ENCODE measurements at regions not wholly inside any gene's neighbourhood (a gene's known extent, or its start where the extent isn't known, plus 50 kb on each side); places are given as distances from the start of the nearest gene placed in this dataset.
A peak's percentile ranks its signal among the peaks of the same experiment; 100 is the strongest.

DNA sequence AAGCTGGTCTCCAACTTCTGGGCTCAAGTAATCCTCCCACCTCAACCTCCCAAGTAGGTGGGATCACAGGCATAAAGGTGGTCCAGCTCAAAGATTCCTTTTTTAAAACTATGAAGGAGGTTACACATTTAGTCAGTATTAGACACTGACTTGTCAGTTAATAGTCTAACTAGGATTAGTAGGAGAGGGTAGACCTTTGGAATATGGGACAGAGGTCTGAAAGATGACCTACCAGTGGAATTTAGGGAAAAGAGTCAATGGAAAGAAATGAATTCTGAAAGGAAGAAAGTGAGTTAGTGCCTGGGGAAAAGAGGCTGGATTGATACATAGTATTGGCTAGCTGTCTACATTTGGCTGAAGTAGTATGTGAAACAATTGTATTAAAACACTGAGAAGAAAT lies 220.7 kb downstream of the MZT1 start:
- DNase-seq (ENCODE audit: low read depth in 2 of 2), result no peak
- Histone ChIP-seq H3K9ac (ENCODE audit: insufficient read depth, low read length) (no peak overlapping the region), H3K27me3 (ENCODE audit: control insufficient read depth, insufficient read depth, low read length) (no peaks in the 10 kb centered on the region), H3K79me2 (ENCODE audit: control insufficient read depth, insufficient read depth, low read length) (no peaks in the 10 kb centered on the region), H4K20me1 (ENCODE audit: control insufficient read depth, extremely low read depth, insufficient read depth, low read length) (no peaks in the 10 kb centered on the region), H3K27ac (ENCODE audit: insufficient read depth, low read length) (no peak overlapping the region), H3K9me3 (ENCODE audit: control insufficient read depth, insufficient read depth, low read depth, low read length) (no peaks in the 10 kb centered on the region), H3K4me1 (ENCODE audit: control insufficient read depth, extremely low read depth, insufficient read depth, low read length) (no peaks in the 10 kb centered on the region), H3K4me3 (replicated peaks in 1 of 4; ENCODE audit: control extremely low read depth in 1 of 4, insufficient read depth in 1 of 4, low read depth in 3 of 4, low read length in 4 of 4) (no peak overlapping the region), H3K4me2 (ENCODE audit: extremely low read depth, insufficient read depth, low read length) (no peak overlapping the region), H3K36me3 (ENCODE audit: control insufficient read depth, insufficient read depth, low read length) (no peaks in the 10 kb centered on the region), H2AFZ (ENCODE audit: low read length) (no peak overlapping the region)
- TF ChIP-seq, protein P1, sequence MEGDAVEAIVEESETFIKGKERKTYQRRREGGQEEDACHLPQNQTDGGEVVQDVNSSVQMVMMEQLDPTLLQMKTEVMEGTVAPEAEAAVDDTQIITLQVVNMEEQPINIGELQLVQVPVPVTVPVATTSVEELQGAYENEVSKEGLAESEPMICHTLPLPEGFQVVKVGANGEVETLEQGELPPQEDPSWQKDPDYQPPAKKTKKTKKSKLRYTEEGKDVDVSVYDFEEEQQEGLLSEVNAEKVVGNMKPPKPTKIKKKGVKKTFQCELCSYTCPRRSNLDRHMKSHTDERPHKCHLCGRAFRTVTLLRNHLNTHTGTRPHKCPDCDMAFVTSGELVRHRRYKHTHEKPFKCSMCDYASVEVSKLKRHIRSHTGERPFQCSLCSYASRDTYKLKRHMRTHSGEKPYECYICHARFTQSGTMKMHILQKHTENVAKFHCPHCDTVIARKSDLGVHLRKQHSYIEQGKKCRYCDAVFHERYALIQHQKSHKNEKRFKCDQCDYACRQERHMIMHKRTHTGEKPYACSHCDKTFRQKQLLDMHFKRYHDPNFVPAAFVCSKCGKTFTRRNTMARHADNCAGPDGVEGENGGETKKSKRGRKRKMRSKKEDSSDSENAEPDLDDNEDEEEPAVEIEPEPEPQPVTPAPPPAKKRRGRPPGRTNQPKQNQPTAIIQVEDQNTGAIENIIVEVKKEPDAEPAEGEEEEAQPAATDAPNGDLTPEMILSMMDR (conservative IDR thresholded peaks at IDR 0.05 in 1 of 2, IDR thresholded peaks at IDR 0.05 in 1 of 2; ENCODE audit: low read depth in 1 of 2, low read length in 2 of 2), result no peak
- no peak for TF ChIP-seq EZH2 (IDR thresholded peaks at IDR 0.05; ENCODE audit: low read length, missing control alignments)

DNA sequence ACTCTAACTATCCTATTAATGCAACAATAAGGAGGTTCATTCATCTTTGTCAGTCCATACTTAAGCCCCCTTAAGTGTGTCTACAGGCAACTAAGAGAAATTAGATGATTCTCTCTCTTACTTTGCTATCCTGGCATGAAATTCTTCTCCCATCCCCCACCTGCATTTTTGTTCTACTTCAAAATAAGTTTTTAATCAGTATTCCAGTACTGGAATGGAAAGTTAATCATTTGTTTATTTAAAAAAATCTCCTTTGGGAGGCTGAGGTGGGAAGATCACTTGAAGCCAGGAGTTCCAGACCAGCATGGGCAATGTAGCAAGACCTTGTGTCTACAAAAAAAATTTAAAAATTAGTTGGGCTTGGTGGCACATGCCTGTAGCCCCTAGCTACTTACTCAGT lies 222.1 kb downstream of the MZT1 start:
- no peak overlapping the region for H3K9ac ChIP-seq (ENCODE audit: insufficient read depth, low read length)
- TF ChIP-seq, protein P1 (conservative IDR thresholded peaks at IDR 0.05 in 1 of 2, IDR thresholded peaks at IDR 0.05 in 1 of 2; ENCODE audit: low read depth in 1 of 2, low read length in 2 of 2), result no peak
- TF ChIP-seq EZH2 (IDR thresholded peaks at IDR 0.05; ENCODE audit: low read length, missing control alignments), result no peak
- no peak overlapping the region for H3K4me3 ChIP-seq (replicated peaks in 1 of 4; ENCODE audit: control extremely low read depth in 1 of 4, insufficient read depth in 1 of 4, low read depth in 3 of 4, low read length in 4 of 4)
- no peaks in the 10 kb centered on the region for H3K79me2 ChIP-seq (ENCODE audit: control insufficient read depth, insufficient read depth, low read length)
- H3K4me2 ChIP-seq (ENCODE audit: extremely low read depth, insufficient read depth, low read length), result no peak overlapping the region
- H4K20me1 ChIP-seq (ENCODE audit: control insufficient read depth, extremely low read depth, insufficient read depth, low read length), result no peaks in the 10 kb centered on the region
- peak in 1 of 2 donors; percentile 24 for DNase-seq (ENCODE audit: low read depth in 2 of 2)
- no peaks in the 10 kb centered on the region for H3K4me1 ChIP-seq (ENCODE audit: control insufficient read depth, extremely low read depth, insufficient read depth, low read length)
- no peak overlapping the region for H3K27ac ChIP-seq (ENCODE audit: insufficient read depth, low read length)
- H2AFZ ChIP-seq (ENCODE audit: low read length), result no peak overlapping the region
- H3K9me3 ChIP-seq (ENCODE audit: control insufficient read depth, insufficient read depth, low read depth, low read length), result no peaks in the 10 kb centered on the region
- H3K27me3 ChIP-seq (ENCODE audit: control insufficient read depth, insufficient read depth, low read length), result no peaks in the 10 kb centered on the region
- no peaks in the 10 kb centered on the region for H3K36me3 ChIP-seq (ENCODE audit: control insufficient read depth, insufficient read depth, low read length)

DNA sequence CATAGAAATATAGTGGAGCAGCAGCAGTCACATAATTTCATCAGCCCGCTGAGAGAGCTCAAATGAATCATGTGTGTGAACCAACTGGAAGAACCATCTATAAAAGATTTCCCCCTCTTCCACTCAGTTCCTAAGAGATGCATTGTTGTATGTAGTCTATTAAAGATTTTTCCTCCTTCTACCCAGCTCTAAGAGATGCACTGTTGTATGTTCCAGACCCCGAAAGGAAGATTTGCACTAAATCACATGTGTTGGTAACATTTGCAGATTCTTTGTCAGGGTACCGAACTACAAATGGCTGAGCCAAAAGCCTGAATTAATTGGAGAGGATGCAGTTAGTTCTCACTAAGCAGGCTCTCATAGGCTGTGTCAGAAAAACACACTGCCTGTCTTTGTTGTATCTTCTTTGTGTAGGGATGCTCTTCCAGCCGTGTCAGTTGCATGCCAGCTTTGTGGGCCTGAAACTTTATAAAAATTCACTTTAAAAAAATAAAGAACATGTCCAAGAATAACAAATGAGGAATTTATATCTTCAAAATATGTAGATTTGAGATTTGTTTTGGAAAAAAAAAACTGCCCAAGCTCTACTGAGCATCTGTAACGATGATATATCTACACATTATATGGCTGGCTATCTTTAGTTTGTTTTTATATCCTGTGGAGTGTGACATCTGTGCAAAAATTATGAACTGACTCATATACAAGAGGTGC lies 223.1 kb downstream of the MZT1 start:
- H3K4me1 ChIP-seq (ENCODE audit: control insufficient read depth, extremely low read depth, insufficient read depth, low read length), result no peaks in the 10 kb centered on the region
- no peak overlapping the region for H3K4me2 ChIP-seq (ENCODE audit: extremely low read depth, insufficient read depth, low read length)
- no peak overlapping the region for H3K27ac ChIP-seq (ENCODE audit: insufficient read depth, low read length)
- H3K9ac ChIP-seq (ENCODE audit: insufficient read depth, low read length), result no peak overlapping the region
- no peaks in the 10 kb centered on the region for H3K27me3 ChIP-seq (ENCODE audit: control insufficient read depth, insufficient read depth, low read length)
- no peak for TF ChIP-seq EZH2 (IDR thresholded peaks at IDR 0.05; ENCODE audit: low read length, missing control alignments)
- TF ChIP-seq, protein P1 (conservative IDR thresholded peaks at IDR 0.05 in 1 of 2, IDR thresholded peaks at IDR 0.05 in 1 of 2; ENCODE audit: low read depth in 1 of 2, low read length in 2 of 2), result no peak
- no peaks in the 10 kb centered on the region for H3K79me2 ChIP-seq (ENCODE audit: control insufficient read depth, insufficient read depth, low read length)
- no peaks in the 10 kb centered on the region for H4K20me1 ChIP-seq (ENCODE audit: control insufficient read depth, extremely low read depth, insufficient read depth, low read length)
- H3K36me3 ChIP-seq (ENCODE audit: control insufficient read depth, insufficient read depth, low read length), result no peaks in the 10 kb centered on the region
- peak; percentile 43 to 85 for DNase-seq (ENCODE audit: low read depth in 2 of 2)
- no peak overlapping the region for H2AFZ ChIP-seq (ENCODE audit: low read length)
- no peaks in the 10 kb centered on the region for H3K9me3 ChIP-seq (ENCODE audit: control insufficient read depth, insufficient read depth, low read depth, low read length)
- H3K4me3 ChIP-seq (replicated peaks in 1 of 4; ENCODE audit: control extremely low read depth in 1 of 4, insufficient read depth in 1 of 4, low read depth in 3 of 4, low read length in 4 of 4), result no peak overlapping the region

Data from fibroblast of lung (primary cell).